IPS DF 19.7 (cell line): ENCODE measurements at regions not wholly inside any gene's neighbourhood (a gene's known extent, or its start where the extent isn't known, plus 50 kb on each side); places are given as distances from the start of the nearest gene placed in this dataset.

Experiments used
- DNase-seq: peaks from one replicate; pipeline ENCODE4 v3.0.0-alpha.2; 2013; ENCODE audit warnings: low read depth, low spot score

DNA sequence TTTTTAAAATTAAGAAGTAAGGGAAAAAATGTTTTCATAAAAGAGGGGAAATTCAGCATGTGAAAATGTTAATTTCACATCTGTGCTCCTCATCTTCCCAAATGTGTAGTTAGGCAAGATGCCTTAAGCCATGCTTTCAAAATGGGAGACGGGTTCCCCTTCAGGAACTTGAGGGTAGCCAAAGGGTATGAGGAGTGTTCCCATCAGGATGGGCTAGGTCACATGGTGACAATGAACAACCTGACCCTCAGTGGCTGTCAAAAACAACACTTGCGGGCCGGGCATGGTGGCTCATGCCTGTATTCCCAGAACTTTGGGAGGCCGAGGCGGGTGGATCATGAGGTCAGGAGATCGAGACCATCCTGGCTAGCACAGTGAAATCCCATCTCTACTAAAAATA is 178.0 kb downstream of the ACTL7B start:
- no peak for DNase-seq

DNA sequence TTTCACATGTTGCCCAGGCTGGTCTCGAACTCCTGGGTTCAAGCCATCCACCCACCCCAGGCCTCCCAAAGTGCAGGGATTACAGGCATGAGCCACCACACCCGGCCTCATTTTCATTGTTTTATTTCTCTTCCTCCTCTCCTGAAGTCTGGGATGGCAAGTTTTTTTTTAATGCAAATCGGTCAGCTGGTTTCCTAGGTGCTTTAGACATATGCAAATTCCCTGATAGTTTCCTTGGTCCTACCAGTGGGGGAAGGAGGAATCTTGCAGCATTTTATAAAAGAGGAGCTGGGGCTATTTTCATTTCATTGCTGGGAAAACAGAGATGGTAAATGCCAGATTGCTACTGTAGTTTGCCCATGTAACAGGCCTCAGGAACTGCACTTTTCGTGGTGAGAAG is 179.4 kb downstream of the ACTL7B start:
- DNase-seq = no peak

DNA sequence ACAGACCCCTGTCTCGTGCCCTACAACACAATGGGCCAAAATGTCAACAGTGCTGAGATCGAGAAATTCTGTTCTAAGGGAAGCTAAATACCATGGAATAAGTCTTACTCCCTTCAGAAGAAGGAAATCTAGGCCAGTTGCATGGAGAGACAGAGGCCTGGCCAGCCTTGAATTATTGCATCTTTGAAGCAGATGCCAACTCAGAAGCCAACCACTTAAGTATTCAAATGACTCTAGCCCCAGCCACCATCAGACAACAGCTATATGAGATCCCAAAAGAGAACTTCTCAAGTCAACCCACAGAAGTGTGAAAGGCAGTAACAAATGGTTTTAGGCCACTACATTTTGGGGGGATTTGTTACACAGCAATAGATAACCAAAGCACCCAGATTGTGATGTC is 180.1 kb downstream of the ACTL7B start:
- DNase-seq = no peak

DNA sequence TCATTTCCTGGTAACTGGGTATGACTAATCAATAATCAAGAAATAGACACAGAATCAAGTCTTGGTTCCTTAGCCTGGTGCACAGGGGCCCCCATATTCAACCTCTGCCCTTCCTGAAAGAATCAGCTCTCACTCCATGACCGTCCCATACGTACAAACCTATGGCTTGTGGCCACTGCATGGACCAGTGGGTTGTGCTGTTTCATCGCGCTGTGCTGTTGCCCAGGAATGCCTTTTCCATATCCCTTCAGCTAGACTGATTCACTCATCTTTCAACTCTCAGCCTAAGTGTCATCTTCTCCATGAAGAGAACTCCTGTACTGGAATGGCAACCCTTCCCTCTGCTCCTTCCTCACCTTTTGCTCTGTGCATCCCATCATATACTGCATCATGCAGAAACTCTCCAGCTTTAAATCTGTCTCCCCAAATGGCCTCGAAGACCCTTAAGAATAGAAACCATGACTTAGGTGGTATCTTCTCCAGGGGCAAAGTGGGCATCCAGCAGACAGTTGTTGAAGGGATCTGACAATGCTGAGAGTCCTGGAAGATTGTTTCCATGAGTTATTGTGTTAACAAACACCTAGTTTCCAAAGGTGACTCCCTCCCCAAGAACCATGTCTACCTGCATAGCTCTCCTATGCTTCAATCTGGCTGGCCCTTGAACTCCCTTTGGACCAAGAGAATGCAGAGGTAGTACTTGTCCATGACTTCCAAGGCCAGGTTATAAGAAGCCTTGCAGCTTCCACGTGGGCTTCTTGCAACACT is 180.8 kb downstream of the ACTL7B start:
- no peak for DNase-seq

DNA sequence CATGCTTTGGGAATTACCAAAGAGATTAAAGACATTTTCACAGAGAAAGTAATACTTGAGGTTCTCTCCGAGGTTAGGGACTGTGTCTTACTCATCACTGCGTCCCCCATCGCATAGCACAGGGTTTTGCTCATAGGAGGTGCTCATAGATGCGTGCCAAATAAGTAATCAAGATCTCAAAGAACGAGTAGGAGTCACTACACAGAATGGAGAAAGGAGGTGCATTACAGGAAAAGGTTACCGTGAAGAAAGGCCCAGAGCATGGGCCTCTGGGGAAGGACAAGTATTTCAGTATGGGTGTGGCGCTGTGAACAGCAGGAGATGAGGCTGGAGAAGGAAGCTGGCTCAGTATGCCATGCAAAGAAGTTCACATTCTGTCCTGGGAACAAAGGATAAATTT is 182.4 kb downstream of the ACTL7B start:
- no peak for DNase-seq

DNA sequence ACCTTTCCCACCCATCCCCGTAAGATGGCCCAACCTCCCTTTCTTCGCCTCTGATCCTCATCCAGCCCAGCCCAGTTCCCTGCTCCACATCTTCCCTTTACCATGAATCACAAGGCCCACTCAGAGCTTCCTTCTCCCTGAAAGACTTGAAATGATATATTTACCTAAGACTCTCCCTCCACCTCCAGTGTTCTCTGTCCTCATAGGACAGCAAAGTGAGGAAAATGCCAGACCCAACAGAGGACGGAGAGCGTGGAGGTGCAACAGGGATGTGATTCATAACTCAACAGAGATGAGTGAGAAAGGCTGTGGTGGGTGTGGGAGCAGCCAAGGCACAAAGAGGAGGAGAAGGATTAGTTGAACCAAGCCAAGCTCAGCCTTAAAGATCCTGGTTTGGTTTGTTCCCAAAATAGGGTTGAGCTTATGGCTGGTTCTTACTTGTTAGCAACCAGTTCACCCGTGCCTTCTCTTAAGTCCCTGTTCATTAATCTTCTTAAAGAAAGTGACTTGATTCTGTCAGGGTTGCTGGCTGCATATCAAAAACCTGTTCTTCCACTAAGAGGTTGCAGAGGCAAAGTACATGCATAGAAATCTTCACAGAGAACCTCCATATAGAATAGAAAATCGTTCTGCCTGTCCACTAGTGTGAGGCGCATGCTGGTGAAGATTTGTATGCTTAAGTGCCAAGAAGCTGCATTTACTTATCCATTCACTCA is 183.2 kb downstream of the ACTL7B start:
- no peak for DNase-seq

DNA sequence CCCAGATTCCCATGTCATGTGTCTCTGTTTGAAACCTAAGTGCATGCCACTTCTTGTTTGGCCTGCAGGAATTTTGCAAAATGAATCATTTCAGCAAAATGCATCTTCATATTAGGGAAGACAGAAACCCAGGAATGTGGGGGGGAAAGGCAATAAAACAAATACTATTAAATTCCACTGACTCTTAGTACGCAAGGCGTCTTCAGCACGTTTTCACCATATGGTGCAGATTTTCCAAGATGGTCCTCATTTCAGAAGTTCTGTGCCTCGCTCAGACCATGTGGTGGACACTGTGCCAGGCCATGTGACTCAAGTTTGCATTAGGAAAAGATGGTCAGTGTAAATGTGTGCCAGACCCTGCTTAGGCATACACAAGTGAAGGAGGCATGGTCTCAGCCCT is 184.0 kb downstream of the ACTL7B start:
- DNase-seq = no peak

DNA sequence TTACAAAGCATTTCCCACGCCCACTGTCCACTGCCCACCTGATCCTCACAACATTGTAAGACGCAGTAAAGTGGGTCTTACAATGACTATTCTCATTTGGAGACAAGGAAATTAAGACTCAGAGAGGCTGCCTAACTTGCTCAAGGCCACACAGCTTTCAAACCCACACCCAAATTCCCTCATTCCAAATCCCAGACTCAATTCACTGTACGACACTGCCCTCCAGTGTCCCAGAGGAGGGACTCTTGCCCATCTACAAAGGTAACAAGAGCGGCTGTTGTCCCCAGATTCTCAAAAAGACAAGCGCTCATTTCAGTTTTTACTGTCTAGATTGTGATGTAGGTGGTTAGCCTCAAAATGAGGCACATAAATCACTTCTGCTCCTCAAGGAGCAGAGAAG is 184.6 kb downstream of the ACTL7B start:
- no peak for DNase-seq

DNA sequence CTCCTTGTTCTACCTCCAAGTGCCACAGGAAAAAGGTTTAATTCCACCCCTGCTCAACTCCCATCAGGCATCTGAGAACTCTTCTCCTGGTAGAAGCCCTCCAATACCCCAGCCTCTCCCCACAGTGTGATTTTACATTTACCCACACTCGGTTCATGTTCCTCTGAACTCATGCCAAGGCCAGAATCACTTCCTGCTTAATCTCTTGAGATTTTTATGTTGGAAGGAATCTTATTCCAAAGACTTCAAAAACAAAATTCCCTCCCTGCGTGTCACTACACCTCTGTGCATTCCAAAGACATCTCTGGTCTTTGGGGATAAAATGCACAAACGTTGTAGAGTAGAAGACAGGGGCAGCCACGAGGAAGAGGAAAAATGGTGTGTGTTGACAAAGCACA is 186.8 kb downstream of the ACTL7B start:
- no peak for DNase-seq

DNA sequence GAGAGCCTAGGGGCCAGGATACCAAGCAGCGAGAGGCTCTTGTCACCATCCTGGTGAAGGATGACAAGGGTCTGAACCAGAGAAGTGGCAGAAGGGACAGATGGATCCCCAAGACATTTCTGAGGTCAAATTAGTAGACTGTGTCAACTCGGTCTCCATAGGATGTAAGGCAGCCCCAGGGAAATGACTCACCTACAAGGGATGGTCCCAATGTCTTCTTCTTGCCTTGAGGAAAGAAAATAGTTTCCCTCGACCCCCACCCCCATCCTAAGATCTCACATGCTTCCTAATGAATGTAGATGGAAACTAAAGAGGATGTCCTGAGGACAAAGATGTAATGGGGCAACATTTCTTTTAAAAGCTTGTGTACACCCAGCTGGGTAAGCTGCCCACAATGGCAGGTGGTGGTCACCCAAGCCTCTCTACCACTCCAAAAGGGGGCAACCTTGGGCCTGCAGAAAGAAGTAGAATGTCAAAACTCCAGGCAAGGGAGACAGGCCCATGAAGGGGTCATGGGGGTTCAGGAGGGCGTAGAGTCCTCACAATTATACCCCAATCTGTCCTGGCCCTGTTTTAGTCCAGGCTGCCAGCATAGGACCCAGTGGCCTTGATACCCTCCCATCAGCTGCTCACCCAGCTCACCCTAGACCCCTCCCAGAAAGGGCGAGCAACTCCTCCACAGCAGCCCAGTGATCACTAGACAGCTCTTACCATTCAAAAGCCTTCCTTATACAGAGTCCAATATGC is 187.4 kb downstream of the ACTL7B start:
- DNase-seq = no peak

DNA sequence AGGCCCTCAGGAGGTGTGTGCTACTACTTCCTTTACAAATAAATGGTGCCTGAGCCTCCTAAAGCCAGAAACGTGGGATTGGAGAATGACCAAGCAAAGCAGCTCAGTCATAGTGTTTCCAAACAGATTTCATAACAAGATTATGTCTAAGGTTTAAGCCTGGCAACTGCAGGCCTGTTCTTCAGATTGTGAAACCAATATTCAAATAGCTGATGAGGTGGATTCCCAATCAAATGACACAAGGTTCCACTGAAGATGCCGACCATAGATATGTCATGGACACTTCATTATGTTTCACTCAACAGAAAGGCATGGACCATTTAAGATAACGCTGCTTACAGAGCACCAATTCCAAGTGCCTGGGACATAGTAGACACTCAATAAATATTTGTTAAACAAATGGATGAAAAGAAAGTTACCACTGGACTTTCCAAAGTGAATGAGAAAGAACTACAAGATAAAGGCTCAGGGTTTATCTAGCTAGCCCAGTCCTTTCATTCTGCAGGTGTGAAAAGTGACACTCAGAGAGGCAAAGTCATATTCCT is 189.5 kb downstream of the ACTL7B start:
- no peak for DNase-seq

DNA sequence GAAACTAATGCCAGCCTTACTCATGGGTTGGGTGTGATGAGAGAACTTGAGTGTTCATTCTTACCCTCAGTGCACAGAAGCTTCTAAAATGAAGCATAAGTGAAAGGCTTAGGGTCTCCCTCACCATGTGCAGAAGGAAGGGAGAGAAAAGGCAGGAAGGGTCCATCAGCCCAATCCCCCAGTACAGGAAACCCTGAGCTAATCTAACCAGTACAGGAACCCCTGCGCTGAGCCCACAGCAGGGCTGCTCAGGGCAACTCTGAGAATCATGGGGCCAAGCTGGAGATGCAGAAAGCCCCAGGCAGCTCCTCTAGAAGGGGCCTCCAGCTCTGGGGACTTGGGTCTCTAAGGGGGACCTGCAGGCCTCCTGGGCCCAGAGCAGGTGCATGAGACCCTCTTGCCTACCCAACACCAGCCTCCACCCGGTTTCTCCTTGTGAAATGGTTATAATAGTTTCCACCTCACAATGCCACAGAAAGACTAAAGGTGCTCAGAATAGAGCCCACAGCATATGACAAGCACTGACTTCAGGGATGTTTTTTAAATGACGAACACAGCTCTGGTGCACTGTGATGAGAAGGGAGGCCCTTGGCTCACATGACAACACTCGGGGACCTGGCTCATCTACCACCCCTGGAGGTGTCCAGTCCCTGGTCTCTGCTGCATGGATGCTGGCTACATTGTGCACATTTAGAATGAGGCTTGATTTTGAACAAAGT is 190.1 kb downstream of the ACTL7B start:
- DNase-seq = no peak

DNA sequence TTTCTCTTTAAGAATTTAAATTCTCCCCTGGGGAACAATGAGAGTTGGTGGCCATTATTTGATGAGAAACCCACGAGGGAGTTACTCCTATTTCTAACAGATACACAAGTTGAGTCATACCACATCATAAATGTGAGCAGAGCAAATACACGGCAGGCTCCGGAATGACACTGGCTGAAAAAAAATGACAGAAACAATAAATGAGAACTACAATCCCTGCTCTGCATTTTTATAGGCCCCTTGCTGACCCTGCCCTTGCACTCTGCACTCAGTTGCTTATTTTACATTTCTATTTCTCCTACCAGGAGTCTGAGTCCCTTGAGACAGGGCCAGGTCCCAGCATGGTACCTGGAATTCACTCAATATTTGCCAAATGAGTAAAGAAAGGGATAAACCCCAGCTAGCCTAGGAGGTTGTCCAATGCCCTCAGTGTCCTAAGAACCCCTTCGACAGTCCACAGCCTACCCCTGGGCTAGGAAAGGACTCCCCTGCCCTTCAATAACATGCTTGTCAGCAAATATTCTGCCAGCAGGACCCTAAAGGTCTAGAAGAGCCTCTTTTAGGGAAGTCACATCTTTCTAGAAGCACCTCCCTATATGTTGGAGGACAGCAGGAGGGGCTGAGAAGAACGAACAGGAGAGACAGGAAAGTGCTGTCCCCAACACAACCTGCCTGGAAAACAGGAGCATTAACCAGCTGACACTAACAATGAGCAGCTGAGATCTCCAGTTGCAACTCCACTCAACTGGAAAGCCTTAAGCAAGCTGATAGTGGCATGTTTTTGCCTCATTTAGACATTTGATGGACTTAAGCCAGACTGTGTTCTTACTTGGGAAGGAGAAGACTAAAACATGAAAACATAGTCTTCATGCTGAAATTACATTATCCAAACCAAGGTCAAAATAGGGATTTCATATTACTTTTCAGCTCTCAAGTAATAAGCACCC is 191.2 kb downstream of the ACTL7B start:
- DNase-seq = no peak

DNA sequence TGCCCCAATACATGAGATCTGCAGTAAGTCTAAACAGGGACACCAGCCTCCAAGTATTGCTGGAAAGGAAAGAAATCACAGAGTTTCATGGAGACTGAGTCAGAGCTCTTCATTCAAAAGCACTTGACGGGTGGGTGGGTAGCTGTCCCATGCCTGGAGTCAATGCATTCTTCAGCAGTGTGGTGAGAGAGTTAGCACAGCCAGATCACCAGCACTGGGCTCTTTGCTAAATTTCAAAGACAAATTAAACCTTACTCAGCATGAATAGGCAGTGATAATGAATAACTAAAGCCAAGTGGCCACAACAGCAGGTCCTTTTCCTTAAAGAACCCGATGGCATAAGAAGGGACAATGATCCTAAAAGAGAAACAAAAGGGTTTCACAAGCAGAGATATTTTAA is 192.4 kb downstream of the ACTL7B start:
- DNase-seq = no peak

DNA sequence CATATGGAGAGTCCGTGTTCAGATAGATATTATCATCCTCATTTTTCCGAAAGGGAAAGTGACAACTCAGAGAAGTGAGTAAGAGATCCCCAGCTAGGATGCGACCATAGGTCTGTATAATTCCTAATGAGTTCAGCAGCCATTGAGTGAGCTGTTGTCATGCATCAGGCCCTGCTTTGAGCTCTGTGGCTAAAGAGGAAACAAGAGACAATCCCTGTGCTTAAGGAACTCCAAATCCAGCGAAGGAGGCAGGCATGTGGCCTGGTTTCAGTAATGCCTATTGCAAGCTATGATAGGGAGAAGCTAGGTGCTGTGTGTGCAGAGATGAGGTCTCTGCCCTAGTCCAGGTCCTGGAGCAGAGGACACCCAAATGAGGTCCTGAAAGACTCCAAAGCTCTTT is 192.8 kb downstream of the ACTL7B start:
- DNase-seq = no peak

DNA sequence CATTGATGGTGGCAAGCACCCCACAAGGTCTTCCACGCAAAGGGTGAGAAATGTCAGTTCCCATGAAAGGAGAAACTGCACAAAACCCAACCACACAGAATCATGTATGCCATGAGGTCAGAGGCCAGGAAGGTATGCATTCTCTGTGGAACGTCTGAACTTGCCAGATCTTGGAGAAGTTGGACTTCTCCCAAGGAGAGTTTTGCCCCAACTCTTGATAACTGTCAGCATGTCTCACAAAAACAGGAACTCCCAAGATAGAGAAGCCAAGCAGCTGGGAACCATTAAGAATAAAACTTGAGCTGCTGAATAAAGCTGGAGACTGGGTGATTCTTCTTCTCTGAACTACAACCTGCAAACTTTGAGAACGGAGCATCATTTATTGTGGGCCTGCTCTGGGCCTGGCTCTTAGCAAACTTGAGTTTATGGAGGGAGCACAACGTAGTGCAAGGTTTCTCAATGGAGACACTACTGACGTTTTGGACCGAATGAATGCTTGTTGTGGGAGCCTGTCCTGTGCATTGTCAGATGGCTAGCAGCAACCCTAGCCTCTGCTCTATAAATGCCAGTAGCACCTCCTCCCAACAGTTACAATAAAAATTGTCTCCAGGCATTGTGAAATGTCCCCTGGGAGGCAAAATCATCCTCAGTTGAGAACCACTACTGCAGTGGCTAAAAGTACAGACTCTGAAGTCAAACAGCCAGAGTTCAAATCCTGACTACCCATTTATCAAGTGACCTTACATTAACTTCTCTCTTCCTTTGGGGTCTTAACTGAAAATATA is 193.5 kb downstream of the ACTL7B start:
- DNase-seq = no peak

DNA sequence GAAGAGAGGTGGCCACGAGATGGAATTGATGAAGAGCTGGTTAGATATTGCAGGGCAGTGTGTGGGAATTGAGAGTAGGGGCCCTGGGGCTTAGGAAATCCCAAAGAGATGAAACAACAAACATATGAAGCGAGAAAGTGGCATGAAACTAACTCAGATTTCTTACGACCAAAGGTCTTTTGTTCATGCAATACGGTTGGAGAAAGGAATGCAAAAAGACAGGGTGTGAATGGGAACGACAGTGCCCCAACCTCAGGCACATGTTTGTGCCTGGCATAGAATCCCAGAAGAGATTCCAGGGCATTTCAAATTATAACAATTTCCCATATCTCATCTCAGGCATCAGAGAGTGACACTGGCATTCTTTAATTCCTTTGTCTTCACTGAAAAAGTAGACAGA is 199.2 kb downstream of the ACTL7B start:
- DNase-seq = no peak

DNA sequence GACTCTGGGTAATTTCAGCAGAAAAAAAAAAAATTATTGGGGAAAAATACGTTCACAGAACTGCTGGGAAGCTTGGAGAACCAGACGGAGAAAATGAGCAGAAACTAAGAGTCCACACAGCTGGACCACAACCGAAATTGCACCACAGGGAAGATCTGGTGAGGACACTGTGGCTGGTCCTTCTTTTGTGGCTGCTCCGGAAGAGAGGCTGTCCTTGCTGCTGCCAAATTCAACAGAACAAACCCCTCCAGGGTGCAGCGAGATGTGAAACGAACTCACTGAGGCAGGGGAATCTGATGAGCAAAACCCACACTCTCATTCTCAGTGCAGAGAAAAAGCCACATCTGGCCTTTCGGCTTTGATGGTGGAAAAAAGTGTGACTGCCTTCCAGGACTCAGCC is 200.0 kb downstream of the ACTL7B start:
- DNase-seq = no peak

DNA sequence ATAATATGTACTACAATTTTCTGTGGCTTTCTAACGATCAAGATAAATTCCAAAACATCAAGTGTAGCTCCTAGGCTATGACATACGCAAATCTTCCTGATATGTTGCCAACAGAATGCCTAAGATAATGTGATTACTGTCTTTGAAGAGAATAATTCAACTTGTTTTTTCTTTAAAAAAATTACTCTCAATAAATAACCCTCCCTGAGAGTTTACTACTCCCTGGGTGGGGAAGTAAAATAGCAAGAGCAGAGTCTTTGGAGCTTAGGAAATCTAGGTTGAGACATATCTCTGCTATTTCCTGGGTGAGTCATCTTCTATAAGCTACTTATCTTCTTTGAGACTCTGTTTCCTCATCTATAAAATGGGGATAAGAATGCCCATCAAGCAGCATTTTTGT is 201.2 kb downstream of the ACTL7B start:
- no peak for DNase-seq

DNA sequence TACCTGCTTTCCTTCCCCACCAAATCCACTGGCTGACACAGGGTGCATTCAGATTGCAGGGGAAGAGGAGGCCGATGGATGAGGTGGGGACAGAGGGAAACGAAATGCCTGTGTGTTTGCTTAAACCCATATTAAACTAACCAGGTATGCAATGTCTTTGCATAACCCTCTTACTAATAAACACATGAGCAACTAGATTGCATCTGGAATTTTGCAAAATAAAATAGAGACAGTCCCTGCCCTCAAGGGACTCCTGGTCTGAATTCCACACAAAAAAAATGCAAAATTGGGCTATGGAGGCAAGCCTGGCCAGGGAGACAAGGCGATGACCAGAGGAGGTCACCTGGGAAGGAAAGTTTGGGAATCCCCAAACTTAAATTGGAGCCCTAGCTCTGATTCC is 202.9 kb downstream of the ACTL7B start:
- DNase-seq = no peak
